Calu3 (cell line): ENCODE measurements at regions not wholly inside any gene's neighbourhood (a gene's known extent, or its start where the extent isn't known, plus 50 kb on each side); places are given as distances from the start of the nearest gene placed in this dataset.

ENCODE experiments used
- BruUV-seq: library from RNA; stranded (reverse); fragments of 400-500 nt; replicated peaks from 2 replicates; lab custom pipeline; 2021; lab: Mats Ljungman, UMichigan
- CTCF ChIA-PET: fragments of 300-600 bp; sonication (Branson Sonifier 250); formaldehyde crosslinking; loops from one replicate; lab custom pipeline; 2022; ENCODE audit warnings: antibody characterized with exemption; lab: Charles Lee
- DNase-seq: peaks from one replicate; pipeline ENCODE4 v3.0.0; 2022
- H3K27ac Mint-ChIP-seq: one replicate; pipeline ENCODE4 v1.8.0; 2022; ENCODE audit warnings: mixed read lengths; ENCODE audit not compliant: unreplicated experiment
- H3K27me3 Mint-ChIP-seq: one replicate; pipeline ENCODE4 v1.8.0; 2022; ENCODE audit warnings: mixed read lengths; ENCODE audit not compliant: unreplicated experiment
- H3K36me3 Mint-ChIP-seq: one replicate; pipeline ENCODE4 v1.8.0; 2022; ENCODE audit warnings: mild to moderate bottlenecking, moderate library complexity, mixed read lengths; ENCODE audit not compliant: insufficient read depth, unreplicated experiment
- H3K4me1 Mint-ChIP-seq: one replicate; pipeline ENCODE4 v1.8.0; 2022; ENCODE audit warnings: mild to moderate bottlenecking, low read depth, mixed read lengths; ENCODE audit not compliant: unreplicated experiment
- H3K4me3 Mint-ChIP-seq: one replicate; pipeline ENCODE4 v1.8.0; 2022; ENCODE audit warnings: mild to moderate bottlenecking, low read depth, moderate library complexity, mixed read lengths; ENCODE audit not compliant: unreplicated experiment
- H3K9me3 Mint-ChIP-seq: one replicate; pipeline ENCODE4 v1.8.0; 2022; ENCODE audit warnings: low read depth, mixed read lengths; ENCODE audit not compliant: unreplicated experiment
- CTCF ChIP-seq: fragments of 200-600 bp; IDR thresholded peaks from one replicate; pipeline ENCODE4 v1.8.0; 2022; ENCODE audit warnings: antibody characterized with exemption; ENCODE audit not compliant: unreplicated experiment
- intact Hi-C: fragments of 100-400 bp; cut with micrococcal nuclease; formaldehyde crosslinking; loops from one replicate; pipeline ENCODE4 v1.10.0; 2022; ENCODE audit not compliant: unreplicated experiment

- CTCF ChIA-PET, result no interaction called here
These were observed 868.0 kb downstream of the EPHA4 start for GRCh38 chr2:220704081-220704480.

GRCh38 chr2:220704810-220705209, 867.3 kb downstream of the EPHA4 start:
- intact Hi-C loops, result no loop called here
- Mint-ChIP-seq H3K27ac (no peak overlapping the region), H3K4me1 (no peaks in the 10 kb centered on the region), H3K27me3 (no peaks in the 10 kb centered on the region), H3K9me3 (peaks cover 3% of the 10 kb centered on the region), H3K36me3 (no peaks in the 10 kb centered on the region), H3K4me3 (no peak overlapping the region)
- no TSS peak for BruUV-seq
- CTCF ChIA-PET, result no interaction called here
- TF ChIP-seq CTCF, result no peak
- DNase-seq, result no peak

More at GRCh38 chr2:220704081-220704480, 868.0 kb downstream of the EPHA4 start:
- H3K36me3 Mint-ChIP-seq, result no peaks in the 10 kb centered on the region
- peaks cover 3% of the 10 kb centered on the region for H3K9me3 Mint-ChIP-seq
- no peak overlapping the region for H3K27ac Mint-ChIP-seq
- intact Hi-C loops, result no loop called here
- no peaks in the 10 kb centered on the region for H3K4me1 Mint-ChIP-seq
- no peak for TF ChIP-seq CTCF
- no TSS peak for BruUV-seq
- no peaks in the 10 kb centered on the region for H3K27me3 Mint-ChIP-seq
- H3K4me3 Mint-ChIP-seq, result no peak overlapping the region
- no peak for DNase-seq

- Mint-ChIP-seq H3K27ac (no peak overlapping the region), H3K4me1 (no peaks in the 10 kb centered on the region), H3K9me3 (peaks cover 2% of the 10 kb centered on the region), H3K4me3 (no peak overlapping the region), H3K36me3 (no peaks in the 10 kb centered on the region), H3K27me3 (no peaks in the 10 kb centered on the region)
- no peak for TF ChIP-seq CTCF
- CTCF ChIA-PET, result no interaction called here
- intact Hi-C loops, result no loop called here
- DNase-seq, result no peak
- BruUV-seq, result no TSS peak
These were observed 866.4 kb downstream of the EPHA4 start for GRCh38 chr2:220705678-220706077.

GRCh38 chr2:220707261-220707660, 864.8 kb downstream of the EPHA4 start:
- CTCF ChIA-PET, result no interaction called here
- no peaks in the 10 kb centered on the region for H3K4me1 Mint-ChIP-seq
- TF ChIP-seq CTCF, result no peak
- BruUV-seq, result no TSS peak
- no peak overlapping the region for H3K4me3 Mint-ChIP-seq
- H3K9me3 Mint-ChIP-seq, result peaks cover 2% of the 10 kb centered on the region
- no peak overlapping the region for H3K27ac Mint-ChIP-seq
- no peaks in the 10 kb centered on the region for H3K36me3 Mint-ChIP-seq
- DNase-seq, result no peak
- intact Hi-C loops, result no loop called here
- H3K27me3 Mint-ChIP-seq, result no peaks in the 10 kb centered on the region
